Right hindlimb (tissue), 1 donor: ENCODE measurements at regions not wholly inside any gene's neighbourhood (a gene's known extent, or its start where the extent isn't known, plus 50 kb on each side); places are given as distances from the start of the nearest gene placed in this dataset.
A peak's percentile ranks its signal among the peaks of the same experiment; 100 is the strongest.
"Not testable (repeated sequence)": the region's sequence is repeated elsewhere in the genome, so short reads cannot be mapped to it uniquely, and the experiment has no call there.

Experiments used
- DNase-seq: peaks from one replicate; pipeline ENCODE4 v3.0.0-alpha.2; 2018

DNA sequence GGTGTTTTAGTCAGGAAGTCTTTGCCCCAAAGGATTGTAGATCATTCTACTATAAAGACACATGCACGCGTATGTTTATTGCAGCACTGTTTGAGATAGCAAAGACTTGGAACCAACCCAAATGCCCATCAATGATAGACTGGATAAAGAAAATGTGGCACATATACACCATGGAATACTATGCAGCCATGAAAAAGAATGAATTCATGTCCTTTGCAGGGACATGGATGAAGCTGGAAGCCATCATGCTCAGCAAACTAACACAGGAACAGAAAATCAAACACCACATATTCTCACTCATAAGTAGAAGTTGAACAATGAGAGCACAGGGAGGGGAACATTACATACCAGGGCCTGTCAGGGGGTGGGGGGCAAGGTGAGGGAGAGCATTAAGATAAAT, 340.8 kb upstream of the TENM3 start:
- not testable (repeated sequence) for DNase-seq

- DNase-seq = no peak
Observed at GRCh38 chr4:181905708-181906107, 337.5 kb upstream of the TENM3 start.

DNA sequence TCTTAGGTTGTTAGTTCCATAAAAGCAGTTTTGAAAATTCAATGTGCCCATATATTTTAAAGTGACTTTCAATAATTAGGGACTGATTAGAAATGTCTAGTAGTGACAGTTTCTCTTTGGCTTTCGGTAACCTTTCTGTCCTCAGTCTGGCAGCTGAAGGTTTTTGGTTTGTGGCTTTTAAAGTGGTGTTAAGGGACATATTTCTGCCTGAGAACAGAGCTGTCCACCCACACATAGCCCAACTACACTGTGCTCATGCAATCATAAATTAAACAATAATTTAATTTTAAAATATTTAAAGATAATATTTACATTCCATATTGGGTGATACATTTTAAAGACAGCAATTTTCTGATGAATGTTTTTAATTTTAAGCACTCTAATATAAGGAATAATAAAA, 335.0 kb upstream of the TENM3 start:
- DNase-seq = no peak

GRCh38 chr4:181909368-181909767, 333.8 kb upstream of the TENM3 start:
- DNase-seq = no peak

DNA sequence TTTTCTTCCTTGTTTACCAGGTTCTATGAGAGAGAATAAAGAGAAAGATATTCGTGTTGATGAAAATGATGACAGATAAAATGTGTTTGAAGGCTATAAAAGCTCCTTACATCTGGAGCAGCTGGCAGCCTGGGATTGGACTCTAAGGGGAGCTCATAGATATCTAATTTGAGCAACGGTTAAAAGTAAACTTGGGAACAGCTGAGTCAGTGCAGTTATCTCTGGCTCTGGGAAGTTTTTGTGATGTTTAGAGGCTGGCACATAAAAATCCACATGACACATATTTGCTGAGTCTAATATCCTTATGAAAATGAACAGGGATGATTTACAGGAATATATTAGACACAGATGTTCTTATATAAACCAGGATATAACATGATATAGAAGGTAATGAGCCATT, 331.8 kb upstream of the TENM3 start:
- no peak for DNase-seq

DNA sequence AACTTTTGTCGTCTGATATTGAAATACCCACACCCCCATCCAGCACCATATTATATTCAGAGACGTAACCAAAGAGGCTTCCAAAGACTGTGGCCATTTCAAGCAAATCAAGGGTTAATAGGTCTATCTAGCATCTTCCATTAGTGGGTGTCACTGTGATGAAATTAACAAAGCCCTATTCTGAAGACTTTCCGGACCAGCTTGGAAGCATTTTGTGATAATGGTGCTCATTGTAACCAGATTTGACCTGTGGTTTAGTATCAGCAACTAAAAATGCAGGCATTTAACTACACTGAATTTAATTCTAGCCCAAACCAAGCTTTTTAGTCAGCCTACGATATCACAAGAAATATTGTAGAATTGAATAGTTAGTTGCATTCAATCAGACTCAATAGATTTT, 309.7 kb upstream of the TENM3 start:
- no peak for DNase-seq

DNA sequence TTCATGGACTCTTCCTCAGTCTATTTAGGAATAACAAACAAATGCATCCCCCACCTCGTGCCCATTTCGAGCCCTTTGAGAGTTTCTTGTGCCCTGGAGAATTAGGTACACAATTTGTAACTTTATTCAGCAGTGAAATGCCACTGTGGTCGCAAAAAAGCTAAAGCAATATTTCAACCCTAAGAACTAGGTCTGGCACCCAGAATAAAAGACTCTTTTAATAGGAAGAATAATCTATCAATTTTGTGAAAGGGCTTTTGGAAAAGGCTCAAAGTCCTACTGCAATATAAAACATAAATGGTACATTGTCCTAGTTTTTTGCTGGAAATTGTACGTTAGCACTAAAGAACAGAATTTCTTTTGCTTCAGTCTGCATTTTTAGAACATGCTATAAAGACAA, 304.6 kb upstream of the TENM3 start:
- no peak for DNase-seq

- DNase-seq = no peak
Observed at GRCh38 chr4:181939199-181939945, 303.8 kb upstream of the TENM3 start.

DNA sequence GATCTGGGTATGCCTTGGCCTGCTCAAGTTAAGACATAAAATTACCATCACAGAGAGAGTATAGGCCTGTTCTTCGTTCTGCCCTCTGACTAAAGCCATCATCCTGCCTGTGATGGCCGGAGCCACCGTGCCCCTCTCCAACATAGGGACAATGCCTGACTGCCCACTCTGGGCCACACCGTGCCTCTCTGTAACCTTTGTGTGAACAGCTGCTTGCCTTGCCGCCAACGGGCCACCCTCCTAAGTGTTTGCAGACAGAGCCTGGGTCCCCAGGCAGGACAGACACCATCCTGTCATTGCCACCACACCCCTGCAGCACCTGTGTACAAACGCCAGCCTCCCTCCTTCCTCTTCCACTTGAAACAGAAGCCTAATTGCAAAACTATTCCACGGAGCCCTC, 298.7 kb upstream of the TENM3 start:
- no peak for DNase-seq

GRCh38 chr4:181946902-181947301, 296.3 kb upstream of the TENM3 start:
- no peak for DNase-seq

DNA sequence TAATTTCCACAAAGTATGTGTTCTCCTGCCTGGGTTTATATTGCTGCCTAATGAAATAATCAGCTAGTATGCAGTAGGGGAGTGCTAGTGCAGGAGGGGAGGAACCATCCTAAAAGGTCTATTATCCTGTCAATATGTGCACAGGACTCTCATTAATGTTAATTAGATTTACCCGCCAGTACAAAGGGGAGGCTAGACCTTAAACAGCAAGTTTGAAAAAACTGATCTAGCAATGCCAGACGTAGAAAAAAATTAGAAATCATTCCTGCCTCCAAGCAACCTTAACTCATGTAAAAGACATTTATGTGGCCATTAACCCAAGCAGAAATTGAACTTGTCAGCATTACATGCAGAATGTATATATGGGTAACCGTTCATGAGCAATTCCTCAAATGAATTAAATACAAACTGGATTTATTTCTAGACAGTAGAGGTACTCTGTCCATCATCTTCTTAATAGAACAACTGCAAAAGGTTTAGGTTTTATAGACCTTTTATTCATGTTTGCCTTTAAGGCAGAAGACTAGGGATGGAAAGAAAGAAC, 294.3 kb upstream of the TENM3 start:
- no peak for DNase-seq

- no peak for DNase-seq
Observed at GRCh38 chr4:181949704-181950312, 293.4 kb upstream of the TENM3 start.

GRCh38 chr4:181950372-181951127, 292.7 kb upstream of the TENM3 start:
- no peak for DNase-seq

GRCh38 chr4:181951265-181951664, 291.9 kb upstream of the TENM3 start:
- DNase-seq = no peak

GRCh38 chr4:181952478-181952877, 290.7 kb upstream of the TENM3 start:
- DNase-seq = peak; percentile 48

- DNase-seq = no peak
Observed at GRCh38 chr4:181956512-181956911, 286.7 kb upstream of the TENM3 start.

- DNase-seq = peak; percentile 46
Observed at GRCh38 chr4:181957088-181957487, 286.1 kb upstream of the TENM3 start.

GRCh38 chr4:181958446-181958845, 284.8 kb upstream of the TENM3 start:
- no peak for DNase-seq

DNA sequence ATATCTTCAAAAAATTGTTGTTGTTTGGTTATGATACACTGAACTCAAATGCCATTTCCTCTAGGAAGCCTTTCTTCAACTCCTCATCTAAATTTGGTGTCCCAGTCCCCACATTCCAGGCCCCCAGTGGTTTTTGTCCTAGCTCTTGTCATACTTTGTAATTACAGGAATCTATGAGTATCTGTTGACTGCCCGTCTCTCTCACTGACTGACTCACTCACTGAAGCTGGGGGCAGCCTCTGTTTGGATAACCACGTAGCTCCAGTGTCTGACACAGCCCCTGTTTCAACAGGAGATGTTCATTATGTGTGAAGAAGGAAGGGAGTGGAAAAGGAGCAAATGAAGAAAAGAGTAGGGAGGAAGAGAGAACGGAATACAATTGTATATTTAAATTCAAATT, 284.1 kb upstream of the TENM3 start:
- no peak for DNase-seq

DNA sequence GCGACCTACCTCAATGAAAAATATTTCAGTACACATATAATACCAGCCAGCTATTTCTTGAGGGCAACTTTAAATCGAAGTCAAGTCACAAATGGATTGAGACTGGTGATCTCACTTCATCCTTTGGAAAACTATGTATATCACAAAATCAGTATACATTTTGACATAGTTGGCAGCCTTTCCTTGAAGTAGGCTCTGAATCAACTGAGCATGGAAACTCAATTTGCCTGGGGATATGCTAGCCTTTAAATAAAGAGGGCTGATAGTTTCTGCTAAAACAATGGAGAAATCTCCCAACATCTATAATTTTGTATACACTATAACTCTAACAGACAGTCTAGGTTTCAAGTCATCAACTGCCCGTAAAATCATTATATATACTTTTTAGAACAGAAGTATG, 282.8 kb upstream of the TENM3 start:
- DNase-seq = no peak

DNA sequence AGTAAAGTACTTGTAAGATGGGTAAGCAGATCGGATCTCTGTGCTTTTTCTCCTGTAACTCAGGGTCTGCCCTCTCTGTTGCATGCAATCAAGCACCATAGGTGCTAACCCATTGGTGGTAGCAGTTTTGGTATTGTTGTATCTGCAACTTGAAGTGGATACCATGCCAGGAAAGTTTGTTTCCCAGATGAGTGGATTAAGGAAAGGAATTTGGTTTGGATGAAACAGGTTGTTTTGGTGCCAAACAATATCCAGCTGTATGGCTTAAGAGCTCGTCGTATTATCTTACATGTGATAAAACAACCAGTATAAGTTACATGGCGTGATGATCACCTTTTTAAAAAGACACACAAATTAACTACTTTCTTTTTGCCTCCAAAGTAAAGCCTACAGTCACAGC, 280.9 kb upstream of the TENM3 start:
- DNase-seq = no peak

DNA sequence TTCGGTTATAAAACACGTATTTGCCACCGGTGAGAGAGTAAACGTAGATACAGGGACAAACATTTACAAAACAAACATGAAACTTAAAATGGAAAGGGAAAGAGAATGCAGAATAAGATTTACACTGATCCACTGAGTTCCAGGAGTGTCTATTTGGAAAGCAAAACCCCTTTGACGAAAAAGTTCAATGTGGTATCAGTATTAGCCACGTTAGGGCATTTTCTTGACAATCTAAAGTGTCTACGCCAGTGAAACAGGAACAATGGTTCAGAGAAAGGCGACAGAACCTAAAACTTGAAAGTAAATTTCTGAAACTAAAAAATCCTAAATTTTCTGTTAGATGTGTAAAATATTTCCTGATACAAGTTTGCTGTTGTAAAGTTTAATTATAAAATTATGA, 278.5 kb upstream of the TENM3 start:
- no peak for DNase-seq

- no peak for DNase-seq
Observed at GRCh38 chr4:181966104-181966551, 277.1 kb upstream of the TENM3 start.

DNA sequence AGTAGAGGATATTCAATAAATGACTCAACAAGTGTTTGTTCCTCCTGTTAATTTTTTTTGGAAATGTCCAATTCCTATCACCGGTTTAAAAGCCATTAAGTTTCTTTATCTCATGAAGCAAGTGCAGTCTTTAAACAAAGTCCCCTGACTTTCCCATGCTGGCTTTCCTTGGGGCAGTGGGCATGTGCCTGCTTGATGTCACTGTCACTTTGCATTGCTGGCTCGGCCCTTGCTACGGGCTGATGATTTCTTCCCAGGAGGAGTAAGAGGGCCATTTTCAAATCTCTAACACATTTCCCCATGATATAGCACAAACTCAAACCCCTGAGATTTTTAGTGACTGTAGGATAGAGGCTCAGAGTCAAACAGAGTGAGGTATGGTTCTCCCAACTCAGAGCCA, 275.8 kb upstream of the TENM3 start:
- DNase-seq = no peak
